ENCODE measurements at regions not wholly inside any gene's neighbourhood (a gene's known extent, or its start where the extent isn't known, plus 50 kb on each side); places are given as distances from the start of the nearest gene placed in this dataset.
"Not testable (repeated sequence)": the region's sequence is repeated elsewhere in the genome, so short reads cannot be mapped to it uniquely, and the experiment has no call there.

- Histone ChIP-seq H3K27ac (no peak overlapping the region), H3K4me1 (no peaks in the 10 kb centered on the region), H3K9me3 (no peaks in the 10 kb centered on the region), H3K27me3 (ENCODE audit: low read depth) (no peaks in the 10 kb centered on the region), H3K36me3 (no peaks in the 10 kb centered on the region), H3K4me3 (no peak overlapping the region)
- DNase-seq (no peak), ATAC-seq (no peak)
- intact Hi-C loops (cut with DNase I), result no loop called here
- no peak for TF ChIP-seq CTCF (IDR thresholded peaks at IDR 0.05)
These were observed 104.1 kb downstream of the ATXN3L start for GRCh38 chrX:13215729-13216128.

GRCh38 chrX:13212191-13212651 lies 107.6 kb downstream of the ATXN3L start:
- peak in 1 of 2 donors; percentile 26 for ATAC-seq
- H3K27me3 ChIP-seq (ENCODE audit: low read depth), result no peaks in the 10 kb centered on the region
- H3K36me3 ChIP-seq, result no peaks in the 10 kb centered on the region
- H3K4me3 ChIP-seq, result no peak overlapping the region
- peak overlapping the region; percentile 18 for H3K27ac ChIP-seq
- no peaks in the 10 kb centered on the region for H3K4me1 ChIP-seq
- no peaks in the 10 kb centered on the region for H3K9me3 ChIP-seq
- no peak for TF ChIP-seq CTCF (IDR thresholded peaks at IDR 0.05)
- DNase-seq, result no peak
- intact Hi-C loops (cut with DNase I), result no loop called here

GRCh38 chrX:13210142-13210541 lies 109.7 kb downstream of the ATXN3L start:
- intact Hi-C loops (cut with DNase I); H3K27me3 ChIP-seq (ENCODE audit: low read depth); H3K27ac ChIP-seq; H3K4me1 ChIP-seq; H3K4me3 ChIP-seq; ATAC-seq; H3K9me3 ChIP-seq; H3K36me3 ChIP-seq; DNase-seq: not testable (repeated sequence)

GRCh38 chrX:13209704-13210103 lies 110.1 kb downstream of the ATXN3L start:
- H3K9me3 ChIP-seq; H3K36me3 ChIP-seq; H3K27ac ChIP-seq; intact Hi-C loops (cut with DNase I); H3K4me3 ChIP-seq; H3K4me1 ChIP-seq; H3K27me3 ChIP-seq (ENCODE audit: low read depth); DNase-seq; ATAC-seq: not testable (repeated sequence)

- Histone ChIP-seq H3K4me1 (no peaks in the 10 kb centered on the region), H3K27me3 (ENCODE audit: low read depth) (no peaks in the 10 kb centered on the region), H3K27ac (no peak overlapping the region), H3K36me3 (no peaks in the 10 kb centered on the region), H3K9me3 (no peaks in the 10 kb centered on the region), H3K4me3 (no peak overlapping the region)
- no peak for DNase-seq
- no peak for ATAC-seq
- intact Hi-C loops (cut with DNase I), result no loop called here
- no peak for TF ChIP-seq CTCF (IDR thresholded peaks at IDR 0.05)
These were observed 111.4 kb downstream of the ATXN3L start for GRCh38 chrX:13208281-13208935.

GRCh38 chrX:13203271-13203670 lies 116.6 kb downstream of the ATXN3L start:
- H3K36me3 ChIP-seq, result no peaks in the 10 kb centered on the region
- H3K9me3 ChIP-seq, result no peaks in the 10 kb centered on the region
- H3K27me3 ChIP-seq (ENCODE audit: low read depth), result no peaks in the 10 kb centered on the region
- DNase-seq, result no peak
- no peak overlapping the region for H3K27ac ChIP-seq
- ATAC-seq, result no peak
- no peaks in the 10 kb centered on the region for H3K4me1 ChIP-seq
- no peak overlapping the region for H3K4me3 ChIP-seq
- no peak for TF ChIP-seq CTCF (IDR thresholded peaks at IDR 0.05)
- intact Hi-C loops (cut with DNase I), result no loop called here

Measured in lower lobe of right lung (tissue), 2 donors.